ENCODE measurements at regions not wholly inside any gene's neighbourhood (a gene's known extent, or its start where the extent isn't known, plus 50 kb on each side); places are given as distances from the start of the nearest gene placed in this dataset.

- TF ChIP-seq CTCF (IDR thresholded peaks at IDR 0.05) (no peak), POLR2A (IDR thresholded peaks at IDR 0.05) (no peak)
These were observed 86.0 kb downstream of the CH25H start for GRCh38 chr10:89120931-89121763.
